ENCODE measurements at regions not wholly inside any gene's neighbourhood (a gene's known extent, or its start where the extent isn't known, plus 50 kb on each side); places are given as distances from the start of the nearest gene placed in this dataset.

DNA sequence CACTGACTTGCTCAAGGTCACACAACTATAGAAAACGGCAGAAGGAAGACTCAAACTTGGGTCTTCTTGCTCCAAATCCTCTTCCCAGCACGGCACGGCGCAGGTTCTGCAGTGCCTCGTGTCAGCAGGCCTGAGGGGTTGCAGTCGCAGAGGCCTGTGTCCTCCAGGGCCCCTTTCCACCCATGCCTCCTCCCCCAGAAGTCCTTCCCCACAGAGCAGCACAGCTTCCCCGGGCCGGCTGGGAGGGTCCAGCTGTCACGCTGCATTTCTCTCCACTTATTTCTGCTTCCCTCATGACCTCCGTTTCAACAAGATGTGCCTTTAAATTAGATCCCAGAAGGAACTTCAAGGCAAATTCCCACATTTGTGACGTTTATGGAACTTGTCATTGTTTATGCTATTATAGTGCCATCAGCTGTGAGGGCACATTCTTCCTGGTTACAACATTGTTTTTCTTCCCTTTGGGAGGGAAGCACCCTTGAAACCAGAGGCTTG is 148.4 kb downstream of the C5orf15 start:
- H3K27ac ChIP-seq (ENCODE audit: low read depth, low read length): no peak overlapping the region
- H3K4me1 ChIP-seq (ENCODE audit: control insufficient read depth, low read length): no peaks in the 10 kb centered on the region
- H3K9me3 ChIP-seq (ENCODE audit: control insufficient read depth, insufficient read depth, low read length): no peaks in the 10 kb centered on the region
- H3K27me3 ChIP-seq (ENCODE audit: control insufficient read depth, low read length): peaks cover 31% of the 10 kb centered on the region
- no peaks in the 10 kb centered on the region for H3K79me2 ChIP-seq (ENCODE audit: control insufficient read depth, low read length)
- no peak overlapping the region for H3K4me3 ChIP-seq (ENCODE audit: low read length)
- H4K20me1 ChIP-seq (ENCODE audit: control insufficient read depth, insufficient read depth, low read depth, low read length): no peaks in the 10 kb centered on the region
- H3K36me3 ChIP-seq (ENCODE audit: control insufficient read depth, low read length): no peaks in the 10 kb centered on the region
- TF ChIP-seq EZH2phosphoT487 (IDR thresholded peaks at IDR 0.05; ENCODE audit: borderline replicate concordance, low read length): no peak
- TF ChIP-seq CTCF (IDR thresholded peaks at IDR 0.05; ENCODE audit: low read depth, low read length, poor library complexity, severe bottlenecking): no peak
- H3K4me2 ChIP-seq (ENCODE audit: low read length): no peak overlapping the region
- H3K9me2 ChIP-seq (replicated peaks; ENCODE audit: control insufficient read depth, low read length): no peaks in the 10 kb centered on the region
- no peaks in the 10 kb centered on the region for H3F3A ChIP-seq (ENCODE audit: control insufficient read depth, insufficient read depth)

GRCh38 chr5:133818869-133819600 is 149.4 kb downstream of the C5orf15 start:
- no peak overlapping the region for H3K27ac ChIP-seq (ENCODE audit: low read depth, low read length)

DNA sequence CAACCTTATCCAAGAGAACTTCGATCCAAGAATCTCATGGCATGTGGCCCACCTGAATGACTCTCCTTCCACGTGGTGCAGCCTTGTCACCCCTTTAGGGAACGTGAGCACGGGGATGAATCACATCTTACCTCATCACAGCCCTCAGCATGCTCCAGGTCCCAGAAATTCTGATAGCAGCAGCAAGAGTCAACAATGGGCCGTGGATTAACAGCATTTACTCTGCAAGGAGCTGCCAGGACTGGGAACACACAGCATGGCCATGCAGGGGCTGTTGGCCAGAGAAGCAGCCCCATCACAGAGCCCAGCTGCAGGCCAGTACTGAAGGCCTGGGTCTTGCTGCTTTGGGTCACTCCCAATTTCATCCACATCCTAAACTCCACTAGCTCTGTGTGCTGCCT is 150.4 kb downstream of the C5orf15 start:
- no peaks in the 10 kb centered on the region for H3F3A ChIP-seq (ENCODE audit: control insufficient read depth, insufficient read depth)
- no peaks in the 10 kb centered on the region for H3K4me1 ChIP-seq (ENCODE audit: control insufficient read depth, low read length)
- H3K36me3 ChIP-seq (ENCODE audit: control insufficient read depth, low read length): no peaks in the 10 kb centered on the region
- H3K27ac ChIP-seq (ENCODE audit: low read depth, low read length): no peak overlapping the region
- no peak overlapping the region for H3K4me2 ChIP-seq (ENCODE audit: low read length)
- H4K20me1 ChIP-seq (ENCODE audit: control insufficient read depth, insufficient read depth, low read depth, low read length): no peaks in the 10 kb centered on the region
- no peaks in the 10 kb centered on the region for H3K9me2 ChIP-seq (replicated peaks; ENCODE audit: control insufficient read depth, low read length)
- TF ChIP-seq CTCF (IDR thresholded peaks at IDR 0.05; ENCODE audit: low read depth, low read length, poor library complexity, severe bottlenecking) (no peak), EZH2phosphoT487 (IDR thresholded peaks at IDR 0.05; ENCODE audit: borderline replicate concordance, low read length) (no peak)
- H3K4me3 ChIP-seq (ENCODE audit: low read length): no peak overlapping the region
- no peaks in the 10 kb centered on the region for H3K9me3 ChIP-seq (ENCODE audit: control insufficient read depth, insufficient read depth, low read length)
- no peaks in the 10 kb centered on the region for H3K79me2 ChIP-seq (ENCODE audit: control insufficient read depth, low read length)
- H3K27me3 ChIP-seq (ENCODE audit: control insufficient read depth, low read length): peaks cover 41% of the 10 kb centered on the region

More at GRCh38 chr5:133818869-133819600, 149.4 kb downstream of the C5orf15 start:
- H3K4me2 ChIP-seq (ENCODE audit: low read length): no peak overlapping the region
- H3K36me3 ChIP-seq (ENCODE audit: control insufficient read depth, low read length): no peaks in the 10 kb centered on the region
- H3F3A ChIP-seq (ENCODE audit: control insufficient read depth, insufficient read depth): no peaks in the 10 kb centered on the region
- no peak overlapping the region for H3K4me3 ChIP-seq (ENCODE audit: low read length)
- H3K4me1 ChIP-seq (ENCODE audit: control insufficient read depth, low read length): no peaks in the 10 kb centered on the region
- no peaks in the 10 kb centered on the region for H3K9me2 ChIP-seq (replicated peaks; ENCODE audit: control insufficient read depth, low read length)
- H3K27me3 ChIP-seq (ENCODE audit: control insufficient read depth, low read length): peaks cover 41% of the 10 kb centered on the region
- H4K20me1 ChIP-seq (ENCODE audit: control insufficient read depth, insufficient read depth, low read depth, low read length): no peaks in the 10 kb centered on the region
- no peaks in the 10 kb centered on the region for H3K9me3 ChIP-seq (ENCODE audit: control insufficient read depth, insufficient read depth, low read length)
- TF ChIP-seq EZH2phosphoT487 (IDR thresholded peaks at IDR 0.05; ENCODE audit: borderline replicate concordance, low read length): no peak
- no peak for TF ChIP-seq CTCF (IDR thresholded peaks at IDR 0.05; ENCODE audit: low read depth, low read length, poor library complexity, severe bottlenecking)
- H3K79me2 ChIP-seq (ENCODE audit: control insufficient read depth, low read length): no peaks in the 10 kb centered on the region
